Memory B cell (primary cell): ENCODE measurements at regions not wholly inside any gene's neighbourhood (a gene's known extent, or its start where the extent isn't known, plus 50 kb on each side); places are given as distances from the start of the nearest gene placed in this dataset.

ENCODE experiments used
- ATAC-seq: fragments of 150-1000 bp; cut with Tn5 transposase; 2 replicates; pipeline ENCODE4 v1.10.0; 2021; ENCODE audit warnings: low read depth, mild to moderate bottlenecking, moderate library complexity
- DNase-seq, 2 donors: peaks; one replicate each; pipeline ENCODE4 v3.0.0; 2022; ENCODE audit warnings: low spot score in 2 of 2
- H3K27ac Mint-ChIP-seq: one replicate; pipeline ENCODE4 v1.8.0; 2022; ENCODE audit warnings: mild to moderate bottlenecking, moderate library complexity, mixed read lengths
- H3K27me3 Mint-ChIP-seq: one replicate; pipeline ENCODE4 v1.8.0; 2022; ENCODE audit warnings: mixed read lengths
- H3K36me3 Mint-ChIP-seq: one replicate; pipeline ENCODE4 v1.8.0; 2022; ENCODE audit warnings: mild to moderate bottlenecking, mixed read lengths
- H3K4me1 Mint-ChIP-seq: one replicate; pipeline ENCODE4 v1.8.0; 2022; ENCODE audit warnings: mixed read lengths
- H3K4me3 Mint-ChIP-seq: one replicate; pipeline ENCODE4 v1.8.0; 2022; ENCODE audit warnings: mild to moderate bottlenecking, moderate library complexity, mixed read lengths
- H3K9me3 Mint-ChIP-seq: one replicate; pipeline ENCODE4 v1.8.0; 2022; ENCODE audit warnings: mixed read lengths

DNA sequence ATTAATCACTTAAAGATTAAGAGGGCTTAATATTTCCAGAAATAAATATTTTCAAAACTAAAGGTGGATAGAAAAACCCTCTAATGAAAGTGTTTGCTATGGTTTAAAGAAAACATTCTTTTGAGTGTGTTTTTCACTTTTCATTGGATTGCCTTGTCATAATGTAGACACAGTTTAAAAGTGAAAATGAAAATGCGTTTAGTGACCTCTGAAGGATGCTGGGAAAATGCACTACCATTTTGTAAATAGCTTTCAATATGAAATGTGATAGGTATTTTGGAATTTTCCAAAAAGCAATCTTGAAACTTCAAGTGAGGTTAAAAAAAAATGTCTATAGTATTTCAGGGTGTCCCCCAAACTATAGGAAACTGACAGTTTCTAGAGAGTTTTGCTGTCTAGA, 642.2 kb downstream of the C4orf33 start:
- H3K27me3 Mint-ChIP-seq = no peaks in the 10 kb centered on the region
- H3K9me3 Mint-ChIP-seq = no peaks in the 10 kb centered on the region
- H3K4me1 Mint-ChIP-seq = no peaks in the 10 kb centered on the region
- no peaks in the 10 kb centered on the region for H3K36me3 Mint-ChIP-seq
- ATAC-seq = no peak
- no peak overlapping the region for H3K4me3 Mint-ChIP-seq
- DNase-seq = no peak
- no peak overlapping the region for H3K27ac Mint-ChIP-seq

- ATAC-seq (no peak), DNase-seq (no peak)
- Mint-ChIP-seq H3K4me1 (no peaks in the 10 kb centered on the region), H3K4me3 (no peak overlapping the region), H3K9me3 (peaks cover 1% of the 10 kb centered on the region), H3K27me3 (no peaks in the 10 kb centered on the region), H3K36me3 (no peaks in the 10 kb centered on the region), H3K27ac (no peak overlapping the region)
Observed at GRCh38 chr4:129747756-129748155, 651.8 kb downstream of the C4orf33 start.

GRCh38 chr4:129748991-129749390, 653.0 kb downstream of the C4orf33 start:
- Mint-ChIP-seq H3K4me3 (no peak overlapping the region), H3K4me1 (no peaks in the 10 kb centered on the region), H3K9me3 (peaks cover 1% of the 10 kb centered on the region), H3K27ac (no peak overlapping the region), H3K27me3 (no peaks in the 10 kb centered on the region), H3K36me3 (no peaks in the 10 kb centered on the region)
- ATAC-seq (no peak), DNase-seq (no peak)

- Mint-ChIP-seq H3K4me3 (no peak overlapping the region), H3K36me3 (no peaks in the 10 kb centered on the region), H3K9me3 (no peaks in the 10 kb centered on the region), H3K27me3 (no peaks in the 10 kb centered on the region), H3K4me1 (no peaks in the 10 kb centered on the region), H3K27ac (no peak overlapping the region)
- ATAC-seq = no peak
- DNase-seq = no peak
Observed at GRCh38 chr4:129751646-129752045, 655.7 kb downstream of the C4orf33 start.

- H3K36me3 Mint-ChIP-seq = no peaks in the 10 kb centered on the region
- H3K27me3 Mint-ChIP-seq = no peaks in the 10 kb centered on the region
- H3K27ac Mint-ChIP-seq = no peak overlapping the region
- DNase-seq (no peak), ATAC-seq (no peak)
- H3K4me1 Mint-ChIP-seq = no peaks in the 10 kb centered on the region
- peaks cover 6% of the 10 kb centered on the region for H3K9me3 Mint-ChIP-seq
- no peak overlapping the region for H3K4me3 Mint-ChIP-seq
Observed at GRCh38 chr4:129783596-129783995, 687.6 kb downstream of the C4orf33 start.

- Mint-ChIP-seq H3K4me1 (no peaks in the 10 kb centered on the region), H3K36me3 (no peaks in the 10 kb centered on the region), H3K4me3 (no peak overlapping the region), H3K27ac (no peak overlapping the region), H3K27me3 (no peaks in the 10 kb centered on the region), H3K9me3 (peaks cover 4% of the 10 kb centered on the region)
- ATAC-seq (no peak), DNase-seq (no peak)
Observed at GRCh38 chr4:129788486-129788885, 692.5 kb downstream of the C4orf33 start.

DNA sequence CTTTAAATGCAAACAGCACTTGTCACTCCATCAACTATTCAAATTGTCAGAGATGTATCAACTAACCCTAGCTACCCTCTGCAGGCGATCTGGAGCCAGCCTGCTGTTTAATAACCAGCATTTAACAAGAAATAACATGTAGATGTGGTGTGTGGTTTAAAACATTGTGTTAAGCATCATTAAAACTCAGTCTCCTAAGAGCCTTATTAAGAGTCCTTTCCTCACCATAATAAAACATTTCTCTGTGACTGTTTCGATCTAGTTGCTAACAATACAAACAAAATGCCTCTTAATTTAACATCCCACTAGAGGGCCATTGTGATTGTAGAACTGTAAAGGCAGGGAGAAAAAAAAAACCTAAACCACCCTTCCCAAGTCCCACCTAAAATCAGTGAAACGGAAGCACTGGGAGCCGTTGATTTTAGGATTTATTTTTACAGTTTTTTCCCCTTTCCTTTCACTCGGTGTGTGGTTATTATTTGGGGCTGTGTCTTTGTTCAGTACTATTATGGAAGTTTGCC, 708.6 kb downstream of the C4orf33 start:
- no peaks in the 10 kb centered on the region for H3K4me1 Mint-ChIP-seq
- ATAC-seq (no peak), DNase-seq (no peak)
- H3K9me3 Mint-ChIP-seq = peaks cover 7% of the 10 kb centered on the region
- no peaks in the 10 kb centered on the region for H3K36me3 Mint-ChIP-seq
- no peaks in the 10 kb centered on the region for H3K27me3 Mint-ChIP-seq
- no peak overlapping the region for H3K27ac Mint-ChIP-seq
- no peak overlapping the region for H3K4me3 Mint-ChIP-seq

- H3K36me3 Mint-ChIP-seq = no peaks in the 10 kb centered on the region
- no peaks in the 10 kb centered on the region for H3K27me3 Mint-ChIP-seq
- H3K4me3 Mint-ChIP-seq = no peak overlapping the region
- H3K4me1 Mint-ChIP-seq = no peaks in the 10 kb centered on the region
- DNase-seq (no peak), ATAC-seq (no peak)
- peaks cover 8% of the 10 kb centered on the region for H3K9me3 Mint-ChIP-seq
- H3K27ac Mint-ChIP-seq = no peak overlapping the region
Observed at GRCh38 chr4:129806986-129807385, 711.0 kb downstream of the C4orf33 start.

DNA sequence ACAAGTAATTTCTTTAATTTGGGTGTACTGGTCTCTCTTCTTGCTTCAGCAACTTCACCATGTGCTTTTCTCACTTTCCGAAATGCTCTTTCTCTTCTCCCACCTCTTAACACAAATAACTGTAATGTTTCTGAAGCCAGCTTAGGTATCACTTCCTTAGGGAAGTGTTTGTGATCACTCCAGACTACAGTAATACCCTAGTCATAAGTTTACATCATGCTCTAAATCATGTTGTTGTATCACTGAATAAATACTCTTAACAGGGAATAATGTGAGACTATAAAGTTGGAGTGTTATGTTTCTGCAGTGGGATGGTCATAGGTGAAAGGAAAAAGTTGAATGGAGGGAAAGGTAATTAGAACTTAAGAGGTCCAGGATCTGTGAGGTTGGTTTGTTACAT, 712.3 kb downstream of the C4orf33 start:
- Mint-ChIP-seq H3K9me3 (peaks cover 8% of the 10 kb centered on the region), H3K27ac (no peak overlapping the region), H3K4me1 (no peaks in the 10 kb centered on the region), H3K27me3 (no peaks in the 10 kb centered on the region), H3K4me3 (no peak overlapping the region), H3K36me3 (no peaks in the 10 kb centered on the region)
- no peak for DNase-seq
- no peak for ATAC-seq

GRCh38 chr4:129821073-129821472, 725.1 kb downstream of the C4orf33 start:
- ATAC-seq = no peak
- no peaks in the 10 kb centered on the region for H3K9me3 Mint-ChIP-seq

GRCh38 chr4:129821963-129822362, 726.0 kb downstream of the C4orf33 start:
- Mint-ChIP-seq H3K4me1 (no peaks in the 10 kb centered on the region), H3K27me3 (no peaks in the 10 kb centered on the region), H3K27ac (no peak overlapping the region), H3K9me3 (no peaks in the 10 kb centered on the region), H3K36me3 (no peaks in the 10 kb centered on the region), H3K4me3 (no peak overlapping the region)
- no peak for DNase-seq
- no peak for ATAC-seq

More at GRCh38 chr4:129821073-129821472, 725.1 kb downstream of the C4orf33 start:
- Mint-ChIP-seq H3K4me1 (no peaks in the 10 kb centered on the region), H3K27ac (no peak overlapping the region), H3K27me3 (no peaks in the 10 kb centered on the region), H3K4me3 (no peak overlapping the region), H3K36me3 (no peaks in the 10 kb centered on the region)
- DNase-seq = no peak

GRCh38 chr4:129822701-129823100, 726.7 kb downstream of the C4orf33 start:
- ATAC-seq = no peak
- DNase-seq = no peak
- no peaks in the 10 kb centered on the region for H3K4me1 Mint-ChIP-seq

GRCh38 chr4:129823105-129823504, 727.2 kb downstream of the C4orf33 start:
- no peaks in the 10 kb centered on the region for H3K4me1 Mint-ChIP-seq
- no peak overlapping the region for H3K4me3 Mint-ChIP-seq
- H3K36me3 Mint-ChIP-seq = no peaks in the 10 kb centered on the region
- H3K9me3 Mint-ChIP-seq = no peaks in the 10 kb centered on the region
- no peak for ATAC-seq
- no peaks in the 10 kb centered on the region for H3K27me3 Mint-ChIP-seq
- H3K27ac Mint-ChIP-seq = no peak overlapping the region
- no peak for DNase-seq

More at GRCh38 chr4:129822701-129823100, 726.7 kb downstream of the C4orf33 start:
- H3K4me3 Mint-ChIP-seq = no peak overlapping the region
- no peak overlapping the region for H3K27ac Mint-ChIP-seq
- no peaks in the 10 kb centered on the region for H3K36me3 Mint-ChIP-seq
- no peaks in the 10 kb centered on the region for H3K9me3 Mint-ChIP-seq
- H3K27me3 Mint-ChIP-seq = no peaks in the 10 kb centered on the region

DNA sequence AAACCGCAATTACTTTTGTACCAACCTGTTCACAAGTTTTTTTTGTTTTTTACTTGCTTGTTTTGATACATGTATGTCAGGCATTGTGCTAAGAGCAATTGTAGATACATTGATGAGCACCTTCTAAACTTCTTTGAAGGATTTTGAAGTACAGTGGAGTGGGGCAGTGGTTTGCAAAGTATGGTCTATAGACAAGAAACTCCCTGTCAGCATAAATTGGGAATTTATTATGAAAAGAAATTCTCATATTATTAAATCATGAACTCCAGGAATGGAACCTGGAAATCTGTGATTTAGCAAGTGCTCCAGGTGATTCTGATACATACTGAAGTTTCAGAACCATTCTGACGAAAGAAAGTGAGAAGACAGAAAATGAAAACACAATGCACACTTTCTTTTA, 733.4 kb downstream of the C4orf33 start:
- ATAC-seq = no peak
- Mint-ChIP-seq H3K27ac (no peak overlapping the region), H3K27me3 (no peaks in the 10 kb centered on the region), H3K36me3 (no peaks in the 10 kb centered on the region), H3K9me3 (no peaks in the 10 kb centered on the region), H3K4me1 (no peaks in the 10 kb centered on the region), H3K4me3 (no peak overlapping the region)
- DNase-seq = no peak

DNA sequence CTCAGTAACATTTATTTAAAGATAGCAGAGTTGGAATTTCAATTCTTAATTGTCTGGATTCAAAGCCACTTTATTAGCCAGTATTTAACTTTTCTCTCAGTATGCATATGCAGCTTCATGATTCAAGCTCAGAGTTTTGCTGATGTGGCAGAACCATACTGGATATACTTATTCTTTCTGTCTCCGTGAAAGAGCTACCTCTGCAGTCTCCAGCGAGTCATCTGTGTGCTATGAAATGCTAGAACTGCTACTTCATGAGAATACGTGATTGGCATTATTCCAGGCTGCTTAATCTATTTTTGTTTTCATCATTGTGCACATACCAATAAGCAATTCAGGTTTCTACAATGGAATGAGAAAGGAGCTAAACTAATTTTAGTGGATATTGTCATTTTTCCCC, 743.7 kb downstream of the C4orf33 start:
- Mint-ChIP-seq H3K4me3 (no peak overlapping the region), H3K27ac (no peak overlapping the region), H3K9me3 (peaks cover 10% of the 10 kb centered on the region), H3K27me3 (no peaks in the 10 kb centered on the region), H3K36me3 (no peaks in the 10 kb centered on the region), H3K4me1 (no peaks in the 10 kb centered on the region)
- no peak for ATAC-seq
- no peak for DNase-seq
